Left renal cortex interstitium (tissue), 4 donors: ENCODE measurements at regions not wholly inside any gene's neighbourhood (a gene's known extent, or its start where the extent isn't known, plus 50 kb on each side); places are given as distances from the start of the nearest gene placed in this dataset.

Experiments used
- DNase-seq, 4 donors: peaks; one replicate each; pipeline ENCODE4 v3.0.0-alpha.2; 2013; ENCODE audit warnings: low read depth in 4 of 4, low spot score in 2 of 4, missing footprints in 1 of 4

- no peak for DNase-seq
These were observed 52.1 kb upstream of the GCSH start for GRCh38 chr16:81148277-81148676.
